ENCODE measurements at regions not wholly inside any gene's neighbourhood (a gene's known extent, or its start where the extent isn't known, plus 50 kb on each side); places are given as distances from the start of the nearest gene placed in this dataset.

GRCh38 chr9:73981405-73981804 lies 515.7 kb upstream of the RORB start:
- no peak overlapping the region for H3K27ac ChIP-seq
- TF ChIP-seq CTCF (IDR thresholded peaks at IDR 0.05) = no peak
- intact Hi-C loops (cut with DNase I) = no loop called here
- no peak for ATAC-seq
- DNase-seq = no peak
- H3K9me3 ChIP-seq = peaks cover 0 to 7% of the 10 kb centered on the region in 2 donors
- no peaks in the 10 kb centered on the region for H3K27me3 ChIP-seq
- H3K4me3 ChIP-seq = no peak overlapping the region
- no peaks in the 10 kb centered on the region for H3K4me1 ChIP-seq
- H3K36me3 ChIP-seq = no peaks in the 10 kb centered on the region

- no peak for TF ChIP-seq CTCF (IDR thresholded peaks at IDR 0.05)
- Histone ChIP-seq H3K27ac (no peak overlapping the region), H3K27me3 (no peaks in the 10 kb centered on the region), H3K4me1 (no peaks in the 10 kb centered on the region), H3K36me3 (no peaks in the 10 kb centered on the region), H3K9me3 (peaks cover 0 to 2% of the 10 kb centered on the region in 2 donors), H3K4me3 (no peak overlapping the region)
- intact Hi-C loops (cut with DNase I) = no loop called here
- ATAC-seq (no peak), DNase-seq (no peak)
These were observed 501.3 kb upstream of the RORB start for GRCh38 chr9:73995836-73996235.

DNA sequence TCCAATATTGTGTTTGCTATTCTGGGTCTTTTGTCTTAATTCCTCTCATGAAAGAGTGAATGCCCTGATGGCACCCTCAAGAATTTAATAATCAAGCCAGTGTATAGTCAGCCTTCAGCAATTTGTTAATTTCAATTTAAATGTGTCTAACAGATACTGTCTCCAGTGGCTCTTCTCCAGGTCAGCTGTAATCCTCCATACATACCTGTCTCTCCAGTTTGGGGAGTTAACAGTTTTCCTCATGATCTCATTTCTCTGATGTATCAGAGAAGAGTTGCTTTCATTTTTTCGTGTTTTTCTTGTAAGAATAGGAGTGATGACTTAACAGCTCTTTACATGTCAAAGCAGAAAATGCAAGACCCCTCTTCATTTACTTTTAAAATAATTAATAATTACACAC lies 500.3 kb upstream of the RORB start:
- no peak overlapping the region for H3K27ac ChIP-seq
- H3K36me3 ChIP-seq = no peaks in the 10 kb centered on the region
- intact Hi-C loops (cut with DNase I) = no loop called here
- no peaks in the 10 kb centered on the region for H3K27me3 ChIP-seq
- H3K4me3 ChIP-seq = no peak overlapping the region
- peaks cover 0 to 2% of the 10 kb centered on the region in 2 donors for H3K9me3 ChIP-seq
- no peak for TF ChIP-seq CTCF (IDR thresholded peaks at IDR 0.05)
- H3K4me1 ChIP-seq = no peaks in the 10 kb centered on the region
- ATAC-seq = no peak
- no peak for DNase-seq

DNA sequence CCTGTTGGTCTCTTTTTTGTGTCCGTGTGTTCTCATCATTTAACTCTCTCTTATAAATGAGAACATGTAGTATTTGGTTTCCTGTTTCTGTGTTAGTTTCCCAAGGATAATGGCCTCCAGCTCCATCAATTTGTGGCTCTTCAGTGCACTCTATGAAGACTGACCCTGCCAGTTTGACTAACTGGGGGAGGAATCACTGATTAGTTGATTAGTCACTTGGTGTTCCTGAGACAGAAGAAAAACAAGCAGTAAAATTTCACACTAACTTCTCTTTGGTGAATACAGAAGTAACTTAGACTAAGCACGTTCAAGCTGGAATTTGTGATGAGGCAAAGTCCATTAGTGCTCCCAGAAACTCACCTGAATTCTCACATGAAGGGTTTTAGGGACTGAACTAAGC lies 495.8 kb upstream of the RORB start:
- Histone ChIP-seq H3K4me1 (no peaks in the 10 kb centered on the region), H3K27ac (no peak overlapping the region), H3K27me3 (no peaks in the 10 kb centered on the region), H3K9me3 (no peaks in the 10 kb centered on the region), H3K4me3 (no peak overlapping the region), H3K36me3 (no peaks in the 10 kb centered on the region)
- ATAC-seq (no peak), DNase-seq (no peak)
- no peak for TF ChIP-seq CTCF (IDR thresholded peaks at IDR 0.05)
- intact Hi-C loops (cut with DNase I) = no loop called here

DNA sequence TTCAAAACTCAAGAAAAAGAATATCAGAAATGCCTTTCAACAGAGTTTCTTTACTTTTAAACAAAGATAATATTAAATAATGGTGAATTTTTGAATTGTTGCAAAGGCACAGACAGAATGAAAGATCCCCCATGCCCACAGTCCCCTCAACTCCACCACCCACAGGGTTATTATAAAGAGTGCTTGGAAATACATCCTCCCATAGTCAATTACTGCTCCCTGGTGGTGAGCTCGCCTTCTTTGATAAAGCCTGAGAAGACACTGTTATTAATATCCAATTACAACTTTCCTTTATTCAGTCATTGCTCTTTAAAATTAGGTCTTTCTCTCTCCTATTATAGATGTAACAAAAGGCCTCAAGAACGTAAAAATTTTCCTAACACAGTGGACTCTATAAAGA lies 490.2 kb upstream of the RORB start:
- ATAC-seq (no peak), DNase-seq (no peak)
- Histone ChIP-seq H3K27ac (no peak overlapping the region), H3K4me1 (no peaks in the 10 kb centered on the region), H3K27me3 (no peaks in the 10 kb centered on the region), H3K9me3 (no peaks in the 10 kb centered on the region), H3K36me3 (no peaks in the 10 kb centered on the region), H3K4me3 (no peak overlapping the region)
- TF ChIP-seq CTCF (IDR thresholded peaks at IDR 0.05) = no peak
- intact Hi-C loops (cut with DNase I) = no loop called here

All from left lung (tissue), 4 donors.